Stimulated activated CD8-positive, alpha-beta memory T cell treated with anti-CD3 and anti-CD28 coated beads, Interleukin-7, amount 100 ng/mL, for 1 hour (primary cell): ENCODE measurements at regions not wholly inside any gene's neighbourhood (a gene's known extent, or its start where the extent isn't known, plus 50 kb on each side); places are given as distances from the start of the nearest gene placed in this dataset.
"Not testable (repeated sequence)": the region's sequence is repeated elsewhere in the genome, so short reads cannot be mapped to it uniquely, and the experiment has no call there.

Source experiments
- DNase-seq, 2 donors: peaks; one replicate each; pipeline ENCODE4 v3.0.0-alpha.2; 2020; ENCODE audit warnings: low read depth in 2 of 2

GRCh38 chr12:124674937-124675336 lies 107.5 kb upstream of the NCOR2 start:
- DNase-seq = no peak

DNA sequence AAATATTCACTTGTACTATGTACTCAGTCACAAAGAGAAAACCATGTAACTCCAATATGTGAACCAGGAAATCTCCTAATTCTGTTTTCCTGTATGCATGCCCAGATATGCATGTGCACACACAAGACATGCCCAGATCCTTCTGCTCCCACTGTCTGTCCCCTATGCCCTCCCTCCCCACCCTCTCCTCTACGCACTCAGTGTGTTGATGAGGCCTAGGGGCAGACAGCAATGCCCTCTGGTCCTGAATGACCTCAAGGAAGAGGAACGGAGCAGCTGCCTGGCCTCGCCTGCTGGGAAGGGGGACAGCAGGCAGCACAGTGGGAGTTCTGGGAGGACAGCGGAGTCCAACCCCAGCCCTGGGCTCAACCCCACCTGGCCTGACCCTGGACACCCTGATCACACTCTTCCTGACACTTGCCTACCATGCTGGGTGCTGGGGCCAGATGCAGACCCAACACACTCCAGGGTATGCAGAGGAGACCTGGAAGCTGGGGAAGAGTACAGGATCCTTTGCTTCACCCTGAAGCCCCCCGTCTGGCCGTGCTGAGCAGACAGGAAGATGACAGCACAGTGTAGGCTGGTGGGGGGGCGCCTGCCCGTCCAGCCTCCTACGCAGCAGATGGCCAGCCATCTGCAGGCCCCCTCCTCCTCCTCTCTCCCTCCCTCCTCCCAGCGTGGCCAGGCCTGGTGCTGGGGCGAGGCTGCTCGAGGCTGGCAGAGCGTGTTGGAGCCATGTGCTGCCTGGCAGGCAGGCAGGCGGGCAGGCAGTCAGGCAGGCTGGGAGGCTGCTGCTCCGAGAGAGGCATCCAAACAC lies 106.6 kb upstream of the NCOR2 start:
- DNase-seq = no peak

DNA sequence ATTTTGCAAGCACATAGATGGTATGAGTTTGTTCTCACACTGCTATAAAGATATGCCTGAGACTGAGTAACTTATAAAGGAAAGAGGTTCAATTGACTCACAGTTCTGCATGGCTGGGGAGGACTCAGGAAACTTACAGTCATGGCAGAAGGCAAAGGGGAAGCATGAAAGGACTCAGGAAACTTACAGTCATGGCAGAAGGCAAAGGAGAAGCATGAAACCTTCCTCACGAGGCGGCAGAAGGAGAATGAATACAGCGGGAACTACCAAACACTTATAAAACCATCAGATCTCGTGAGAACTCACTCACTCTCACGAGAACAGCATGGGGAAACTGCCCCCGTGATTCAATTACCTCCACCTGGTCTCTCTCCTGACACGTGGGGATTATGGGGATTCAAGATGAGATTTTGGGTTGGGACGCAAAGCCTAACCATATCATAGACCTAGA lies 101.9 kb upstream of the NCOR2 start:
- DNase-seq = not testable (repeated sequence)

DNA sequence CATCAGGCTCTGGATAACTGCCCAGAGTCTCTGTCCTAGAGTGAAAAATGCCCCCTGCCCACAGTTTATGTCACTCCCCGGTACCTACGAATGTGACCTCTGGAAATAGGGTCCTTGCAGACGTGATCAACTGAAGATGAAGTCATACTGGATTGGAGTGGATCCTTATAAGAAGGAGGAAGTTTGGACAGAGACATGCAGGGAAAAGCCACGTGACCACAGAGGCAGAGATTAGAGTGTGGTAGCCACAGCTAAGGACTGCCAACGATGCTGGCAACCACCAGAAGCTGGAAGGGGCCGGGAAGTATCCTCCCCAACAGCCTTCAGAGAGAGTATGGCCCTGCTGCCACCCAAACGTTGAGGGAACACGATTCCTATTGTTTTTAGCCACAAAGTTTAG lies 101.2 kb upstream of the NCOR2 start:
- no peak for DNase-seq

GRCh38 chr12:124667506-124668326 lies 100.3 kb upstream of the NCOR2 start:
- no peak for DNase-seq

DNA sequence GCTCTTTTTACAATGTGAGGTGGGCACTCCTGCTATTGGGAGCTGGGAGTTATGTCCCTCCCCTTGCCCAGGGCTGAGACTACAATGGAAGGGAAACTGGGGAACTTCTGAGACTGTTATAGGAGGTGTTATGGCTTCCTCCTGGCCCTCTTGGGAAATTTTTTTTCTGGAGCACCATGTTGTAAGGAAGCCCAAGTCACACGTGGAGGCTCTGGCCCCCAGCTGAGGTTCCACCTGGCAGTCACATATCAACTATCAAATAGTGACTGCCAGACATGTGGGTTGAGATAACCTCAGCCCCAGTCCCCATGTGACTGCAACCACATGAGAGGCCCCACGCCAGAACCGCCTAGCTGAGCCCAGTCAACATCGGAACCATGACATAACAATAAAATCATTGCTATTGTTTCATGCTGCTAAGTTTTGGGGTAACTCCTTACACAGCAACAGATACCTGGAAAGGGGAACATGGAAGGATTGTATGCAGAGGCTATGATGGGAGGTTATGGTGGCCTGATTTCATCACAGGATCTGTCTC lies 99.4 kb upstream of the NCOR2 start:
- DNase-seq = no peak

DNA sequence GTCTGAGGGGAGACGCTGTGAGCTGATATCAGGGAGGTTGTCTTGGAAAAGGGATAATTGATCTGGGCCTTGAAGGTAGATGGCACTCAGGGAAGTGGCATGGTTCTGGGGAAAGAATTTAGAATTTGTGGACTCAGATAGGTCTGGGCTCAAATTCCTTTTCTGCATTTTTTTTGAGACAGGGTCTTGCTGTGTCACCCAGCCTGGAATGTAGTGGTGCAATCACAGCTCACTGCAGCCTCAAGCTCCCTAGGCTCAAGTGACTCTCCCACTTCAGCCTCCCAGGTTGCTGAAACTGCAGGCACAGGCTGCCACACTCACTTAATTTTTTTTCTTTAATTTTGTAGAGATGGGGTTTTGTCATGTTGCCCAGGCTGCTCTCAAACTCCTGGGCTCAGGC lies 98.1 kb upstream of the NCOR2 start:
- no peak for DNase-seq

DNA sequence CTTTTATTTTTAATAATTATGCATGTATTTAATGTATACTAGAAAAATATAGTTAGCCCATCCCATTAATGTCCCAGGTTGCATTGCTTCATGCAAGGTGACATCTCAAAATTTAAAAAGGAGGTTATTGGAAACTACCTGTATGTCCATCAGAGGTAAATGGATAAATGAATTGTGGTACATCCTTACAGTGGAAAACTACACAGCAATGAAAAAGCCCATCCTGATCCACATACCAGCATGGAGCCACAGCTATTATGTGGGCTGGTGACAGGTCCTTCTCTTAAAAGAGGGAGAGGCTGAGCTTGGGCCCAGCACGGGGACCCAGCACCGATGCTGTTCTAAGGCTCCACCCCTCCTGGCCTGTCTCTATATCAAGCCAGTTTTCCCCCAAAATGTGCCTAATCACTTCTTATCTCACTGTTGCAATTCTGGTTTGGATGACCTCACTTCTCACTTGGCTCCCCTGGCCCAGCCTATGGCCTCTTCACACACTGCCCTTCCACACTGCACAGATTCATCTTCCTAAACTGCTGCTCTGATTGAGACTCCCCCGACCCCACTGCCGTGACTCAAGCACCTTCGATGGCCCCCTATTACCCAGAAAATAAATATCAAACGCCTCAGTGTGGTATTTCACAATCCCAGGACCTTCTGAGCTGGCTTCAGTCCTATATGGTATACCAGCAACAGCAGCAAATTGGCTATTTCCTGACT lies 97.1 kb upstream of the NCOR2 start:
- no peak for DNase-seq

DNA sequence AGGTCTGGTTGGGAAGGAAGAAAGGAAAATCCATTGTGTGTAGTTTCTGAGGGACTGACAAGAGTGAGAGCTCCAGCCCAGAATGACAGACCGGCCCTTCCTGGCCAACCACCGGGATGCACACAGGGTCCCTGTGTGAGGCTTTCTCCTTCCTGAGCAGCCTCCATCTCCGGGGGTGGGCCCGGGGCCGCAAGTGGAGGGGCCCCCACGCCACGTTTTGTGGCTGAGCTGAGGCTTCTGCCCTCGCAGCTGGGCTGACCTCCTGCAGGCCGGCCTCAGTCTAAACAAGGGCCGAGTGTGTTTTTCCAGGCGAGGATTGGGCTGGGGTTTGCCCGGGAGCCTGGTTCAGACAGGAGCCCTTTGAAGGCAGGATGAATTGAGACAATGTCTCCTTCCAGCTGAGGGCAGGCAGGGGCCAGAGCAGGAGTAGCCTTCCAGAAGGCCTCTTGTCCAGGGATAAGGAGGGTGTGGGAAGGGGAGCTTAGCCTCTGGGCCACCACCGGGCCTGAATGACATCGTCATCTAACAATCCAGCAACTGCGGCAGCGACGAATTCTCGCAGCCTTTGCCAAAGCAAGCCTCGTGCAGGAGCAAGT lies 96.5 kb upstream of the NCOR2 start:
- no peak for DNase-seq

DNA sequence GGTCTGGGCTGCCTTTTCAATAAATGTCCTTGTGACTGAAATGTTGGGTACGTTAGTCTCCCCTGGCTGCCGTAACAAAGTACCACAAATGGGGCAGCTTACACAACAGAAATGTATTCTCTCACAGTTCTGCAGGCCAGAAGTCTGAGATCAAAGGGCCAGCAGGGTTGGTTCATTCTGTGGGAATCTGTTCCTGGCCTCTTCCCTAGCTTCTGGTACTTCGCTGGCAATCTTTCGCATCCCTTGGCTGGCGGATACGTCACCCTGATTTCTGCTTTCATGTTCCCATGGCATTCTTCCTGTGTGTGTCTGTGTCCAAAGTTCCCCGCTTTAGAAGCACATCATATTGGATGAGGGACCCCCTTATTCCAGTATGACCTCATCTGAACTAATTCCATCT lies 95.8 kb upstream of the NCOR2 start:
- DNase-seq = no peak

- DNase-seq = no peak
These were observed 93.9 kb upstream of the NCOR2 start for GRCh38 chr12:124661341-124661740.

- no peak for DNase-seq
These were observed 93.4 kb upstream of the NCOR2 start for GRCh38 chr12:124660851-124661250.

- no peak for DNase-seq
These were observed 91.5 kb upstream of the NCOR2 start for GRCh38 chr12:124658806-124659402.

- no peak for DNase-seq
These were observed 90.9 kb upstream of the NCOR2 start for GRCh38 chr12:124658302-124658701.

- no peak for DNase-seq
These were observed 89.6 kb upstream of the NCOR2 start for GRCh38 chr12:124656947-124657434.

GRCh38 chr12:124655698-124656516 lies 88.5 kb upstream of the NCOR2 start:
- no peak for DNase-seq

DNA sequence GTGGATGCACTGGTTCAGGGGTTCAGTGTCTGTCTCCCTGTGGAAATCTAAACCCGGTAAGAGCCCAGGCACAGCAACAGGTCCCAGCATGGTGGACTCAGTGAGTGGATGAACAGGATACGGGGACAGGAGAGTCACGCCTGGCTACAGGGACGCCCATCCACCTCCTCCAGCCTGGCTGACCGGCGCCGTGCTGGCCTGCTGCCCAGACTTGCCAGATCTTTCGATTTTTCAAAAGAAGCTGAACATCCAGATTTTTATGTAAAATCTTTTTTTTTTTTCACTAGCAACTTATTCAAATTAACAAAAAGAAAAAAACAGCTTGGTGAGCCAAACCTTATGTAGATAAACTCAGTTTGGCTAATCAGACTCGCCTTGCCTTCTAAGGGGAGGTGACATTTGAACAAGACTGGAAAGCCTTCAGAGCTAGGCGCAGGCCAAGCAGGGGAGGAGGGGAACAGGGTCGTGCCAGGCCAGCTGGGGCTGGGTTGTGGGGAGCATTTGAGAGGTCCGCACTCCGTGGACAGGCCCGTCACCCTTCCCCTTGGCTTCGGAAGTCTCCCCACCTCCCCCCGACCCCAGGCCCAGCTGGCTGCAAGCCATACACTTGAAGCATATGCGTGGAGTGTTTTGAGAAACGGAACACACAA lies 87.8 kb upstream of the NCOR2 start:
- no peak for DNase-seq

GRCh38 chr12:124654666-124655047 lies 87.2 kb upstream of the NCOR2 start:
- DNase-seq = no peak

DNA sequence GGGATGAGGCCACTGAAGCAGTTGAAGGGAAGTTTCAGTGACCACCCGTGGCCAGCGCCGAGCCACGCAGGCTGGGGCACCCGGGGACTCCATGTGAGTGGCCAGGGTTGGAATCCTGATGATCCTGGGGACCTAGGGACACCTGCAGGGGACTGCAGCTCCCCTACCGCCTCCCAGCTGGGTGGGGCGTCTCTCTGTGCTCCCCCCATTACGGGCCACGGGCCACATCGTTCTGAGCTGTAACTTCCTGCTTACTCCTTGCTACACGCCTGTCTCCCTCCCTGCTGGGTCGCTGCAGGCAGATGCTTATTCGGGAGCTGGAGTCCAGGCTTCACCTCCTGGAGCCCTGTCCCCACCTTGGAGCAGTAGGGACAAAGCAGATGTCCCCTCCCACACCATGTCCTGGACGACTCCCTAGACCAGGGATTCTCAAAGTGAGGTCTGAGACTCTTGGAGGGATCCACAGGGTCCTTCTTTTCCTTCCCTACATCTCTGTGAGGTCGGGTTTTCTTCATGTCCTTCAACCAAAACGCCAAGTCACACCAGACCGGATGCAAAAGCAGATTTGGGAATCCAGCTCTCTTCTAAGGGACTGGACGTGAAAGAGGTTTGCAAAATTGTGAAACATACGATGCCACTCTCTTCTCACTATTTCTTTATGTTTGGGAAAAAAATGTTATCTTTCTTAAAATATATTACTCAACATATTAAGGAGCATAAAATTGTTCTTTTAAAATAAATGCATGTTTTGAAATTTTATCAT lies 85.9 kb upstream of the NCOR2 start:
- no peak for DNase-seq
